Mesodermal cell (in vitro differentiated cells): ENCODE measurements at regions not wholly inside any gene's neighbourhood (a gene's known extent, or its start where the extent isn't known, plus 50 kb on each side); places are given as distances from the start of the nearest gene placed in this dataset.

Experiments used
- H3K27ac ChIP-seq: 2 replicates; pipeline ENCODE4 v1.7.0; 2013; ENCODE audit warnings: mild to moderate bottlenecking, low read depth, low read length, moderate library complexity; ENCODE audit not compliant: severe bottlenecking
- H3K36me3 ChIP-seq: 2 replicates; pipeline ENCODE4 v1.7.1; 2013; ENCODE audit warnings: mild to moderate bottlenecking, low read length, moderate library complexity; ENCODE audit not compliant: control insufficient read depth, insufficient read depth
- H3K4me1 ChIP-seq: one replicate; pipeline ENCODE4 v1.7.1; 2013; ENCODE audit warnings: mild to moderate bottlenecking, low read length; ENCODE audit not compliant: insufficient read depth, control insufficient read depth, poor library complexity, severe bottlenecking
- H3K4me3 ChIP-seq: 2 replicates; pipeline ENCODE4 v1.7.0; 2013; ENCODE audit warnings: low read length, control low read depth, mild to moderate bottlenecking; ENCODE audit not compliant: insufficient read depth, poor library complexity, severe bottlenecking; ENCODE audit errors: extremely low read depth
- H3K9me3 ChIP-seq: 2 replicates; pipeline ENCODE4 v1.7.1; 2013; ENCODE audit warnings: mild to moderate bottlenecking, low read length, moderate library complexity; ENCODE audit not compliant: control insufficient read depth
- WGBS, 2 experiments: methylation state at CpG; one replicate each; pipeline ENCODE4 v1.1.5; 2013; ENCODE audit warnings: missing lambda C conversion rate in 2 of 2; ENCODE audit not compliant: insufficient coverage in 2 of 2; 5-methylcytosine and 5-hydroxymethylcytosine counted together

GRCh38 chr22:34476762-34477161 lies 556.5 kb upstream of the LARGE1 start:
- no peaks in the 10 kb centered on the region for H3K36me3 ChIP-seq
- H3K4me1 ChIP-seq, result no peaks in the 10 kb centered on the region
- 100% methylated on average over 1 of the region's 2 CpGs; no CpG with 5 or more reads in 1 of the 2 experiments for WGBS, 2 experiments

GRCh38 chr22:34481090-34481489 lies 560.8 kb upstream of the LARGE1 start:
- H3K36me3 ChIP-seq, result no peaks in the 10 kb centered on the region
- no peak overlapping the region for H3K27ac ChIP-seq
- H3K9me3 ChIP-seq, result peaks cover 11% of the 10 kb centered on the region
- 86% methylated on average over 2 of the region's 3 CpGs for WGBS, 2 experiments
- no peaks in the 10 kb centered on the region for H3K4me1 ChIP-seq
- no peak overlapping the region for H3K4me3 ChIP-seq

More at GRCh38 chr22:34476762-34477161, 556.5 kb upstream of the LARGE1 start:
- Histone ChIP-seq H3K27ac (no peak overlapping the region), H3K4me3 (no peak overlapping the region), H3K9me3 (peaks cover 11% of the 10 kb centered on the region)

GRCh38 chr22:34486381-34486780 lies 566.1 kb upstream of the LARGE1 start:
- Histone ChIP-seq H3K4me3 (no peak overlapping the region), H3K9me3 (peaks cover 2% of the 10 kb centered on the region), H3K4me1 (no peaks in the 10 kb centered on the region), H3K36me3 (no peaks in the 10 kb centered on the region), H3K27ac (no peak overlapping the region)
- WGBS, 2 experiments, result 100% methylated on average over 1 of the region's 1 CpG; no CpG with 5 or more reads in 1 of the 2 experiments

- no peak overlapping the region for H3K4me3 ChIP-seq
- no peak overlapping the region for H3K27ac ChIP-seq
- H3K36me3 ChIP-seq, result no peaks in the 10 kb centered on the region
- 83 to 87% methylated on average over 3 to 4 of the region's 4 CpGs for WGBS, 2 experiments
- H3K4me1 ChIP-seq, result no peaks in the 10 kb centered on the region
- H3K9me3 ChIP-seq, result no peaks in the 10 kb centered on the region
Observed at GRCh38 chr22:34489861-34490260, 569.6 kb upstream of the LARGE1 start.

- Histone ChIP-seq H3K9me3 (no peaks in the 10 kb centered on the region), H3K36me3 (no peaks in the 10 kb centered on the region), H3K27ac (no peak overlapping the region), H3K4me3 (no peak overlapping the region), H3K4me1 (no peaks in the 10 kb centered on the region)
- 88 to 90% methylated on average over 1 to 2 of the region's 2 CpGs for WGBS, 2 experiments
Observed at GRCh38 chr22:34490886-34491285, 570.6 kb upstream of the LARGE1 start.

- WGBS, 2 experiments, result 100% methylated on average over 2 of the region's 3 CpGs; no CpG with 5 or more reads in 1 of the 2 experiments
- Histone ChIP-seq H3K27ac (no peak overlapping the region), H3K4me3 (no peak overlapping the region), H3K4me1 (no peaks in the 10 kb centered on the region), H3K9me3 (no peaks in the 10 kb centered on the region), H3K36me3 (no peaks in the 10 kb centered on the region)
Observed at GRCh38 chr22:34493486-34493885, 572.5 kb upstream of the ISX start.

- H3K4me1 ChIP-seq, result no peaks in the 10 kb centered on the region
- H3K27ac ChIP-seq, result no peak overlapping the region
- H3K9me3 ChIP-seq, result no peaks in the 10 kb centered on the region
- H3K36me3 ChIP-seq, result no peaks in the 10 kb centered on the region
- H3K4me3 ChIP-seq, result no peak overlapping the region
- no CpG with 5 or more reads among the region's 1 CpG for WGBS, 2 experiments
Observed at GRCh38 chr22:34501366-34501965, 564.5 kb upstream of the ISX start.

GRCh38 chr22:34502821-34503220 lies 563.1 kb upstream of the ISX start:
- H3K4me3 ChIP-seq, result no peak overlapping the region
- no peak overlapping the region for H3K27ac ChIP-seq
- H3K4me1 ChIP-seq, result no peaks in the 10 kb centered on the region
- no peaks in the 10 kb centered on the region for H3K9me3 ChIP-seq
- H3K36me3 ChIP-seq, result no peaks in the 10 kb centered on the region
- WGBS, 2 experiments, result 78 to 84% methylated on average over 4 of the region's 5 CpGs

- Histone ChIP-seq H3K4me1 (no peaks in the 10 kb centered on the region), H3K27ac (no peak overlapping the region), H3K36me3 (no peaks in the 10 kb centered on the region), H3K9me3 (peaks cover 6% of the 10 kb centered on the region), H3K4me3 (no peak overlapping the region)
- 87 to 88% methylated on average over 4 to 6 of the region's 6 CpGs for whole genome bisulfite sequencing, 2 experiments
Observed at GRCh38 chr22:34508797-34509196, 557.2 kb upstream of the ISX start.

GRCh38 chr22:34526681-34527080 lies 539.3 kb upstream of the ISX start:
- Histone ChIP-seq H3K4me3 (no peak overlapping the region), H3K27ac (no peak overlapping the region), H3K4me1 (no peaks in the 10 kb centered on the region), H3K9me3 (peaks cover 4% of the 10 kb centered on the region), H3K36me3 (no peaks in the 10 kb centered on the region)
- 100% methylated on average over 1 of the region's 2 CpGs; no CpG with 5 or more reads in 1 of the 2 experiments for WGBS, 2 experiments

GRCh38 chr22:34534101-34534500 lies 531.9 kb upstream of the ISX start:
- 52 to 82% methylated on average over 1 to 3 of the region's 4 CpGs for WGBS, 2 experiments
- no peaks in the 10 kb centered on the region for H3K36me3 ChIP-seq
- no peak overlapping the region for H3K4me3 ChIP-seq
- H3K9me3 ChIP-seq, result no peaks in the 10 kb centered on the region
- no peak overlapping the region for H3K27ac ChIP-seq
- no peaks in the 10 kb centered on the region for H3K4me1 ChIP-seq
